Keratinocyte (primary cell): ENCODE measurements at regions not wholly inside any gene's neighbourhood (a gene's known extent, or its start where the extent isn't known, plus 50 kb on each side); places are given as distances from the start of the nearest gene placed in this dataset.

Experiments
- EZH2 ChIP-seq: IDR thresholded peaks from one replicate; pipeline ENCODE4 v1.6.1; 2012; ENCODE audit warnings: inconsistent platforms, mild to moderate bottlenecking, low read length, moderate library complexity
- TF ChIP-seq, protein P1 (sequence below), 3 experiments: IDR thresholded peaks in 1 of 3; conservative IDR thresholded peaks in 1 of 3; optimal IDR thresholded peaks in 1 of 3; 2 replicates in 2 of 3; 3 replicates in 1 of 3; pipeline versions ENCODE3 to v1.5.1; 2011; ENCODE audit warnings: low read length in 3 of 3, mild to moderate bottlenecking in 3 of 3, moderate library complexity in 2 of 3, control low read depth in 1 of 3, inconsistent platforms in 1 of 3; ENCODE audit not compliant: insufficient read depth in 2 of 3; ENCODE audit errors: extremely low read depth in 1 of 3

- TF ChIP-seq, protein P1, sequence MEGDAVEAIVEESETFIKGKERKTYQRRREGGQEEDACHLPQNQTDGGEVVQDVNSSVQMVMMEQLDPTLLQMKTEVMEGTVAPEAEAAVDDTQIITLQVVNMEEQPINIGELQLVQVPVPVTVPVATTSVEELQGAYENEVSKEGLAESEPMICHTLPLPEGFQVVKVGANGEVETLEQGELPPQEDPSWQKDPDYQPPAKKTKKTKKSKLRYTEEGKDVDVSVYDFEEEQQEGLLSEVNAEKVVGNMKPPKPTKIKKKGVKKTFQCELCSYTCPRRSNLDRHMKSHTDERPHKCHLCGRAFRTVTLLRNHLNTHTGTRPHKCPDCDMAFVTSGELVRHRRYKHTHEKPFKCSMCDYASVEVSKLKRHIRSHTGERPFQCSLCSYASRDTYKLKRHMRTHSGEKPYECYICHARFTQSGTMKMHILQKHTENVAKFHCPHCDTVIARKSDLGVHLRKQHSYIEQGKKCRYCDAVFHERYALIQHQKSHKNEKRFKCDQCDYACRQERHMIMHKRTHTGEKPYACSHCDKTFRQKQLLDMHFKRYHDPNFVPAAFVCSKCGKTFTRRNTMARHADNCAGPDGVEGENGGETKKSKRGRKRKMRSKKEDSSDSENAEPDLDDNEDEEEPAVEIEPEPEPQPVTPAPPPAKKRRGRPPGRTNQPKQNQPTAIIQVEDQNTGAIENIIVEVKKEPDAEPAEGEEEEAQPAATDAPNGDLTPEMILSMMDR (optimal IDR thresholded peaks at IDR 0.05 in 1 of 3, IDR thresholded peaks at IDR 0.05 in 1 of 3, conservative IDR thresholded peaks at IDR 0.05 in 1 of 3; ENCODE audit: extremely low read depth in 1 of 3, insufficient read depth in 2 of 3, low read length in 3 of 3): no peak
- TF ChIP-seq EZH2: no peak
Measured at GRCh38 chr1:184156521-184157393, 105.2 kb downstream of the TSEN15 start.
